GM19468 (cell line): ENCODE measurements at regions not wholly inside any gene's neighbourhood (a gene's known extent, or its start where the extent isn't known, plus 50 kb on each side); places are given as distances from the start of the nearest gene placed in this dataset.
"Not testable (repeated sequence)": the region's sequence is repeated elsewhere in the genome, so short reads cannot be mapped to it uniquely, and the experiment has no call there.

Source experiments
- ATAC-seq: cut with Tn5 transposase; IDR thresholded peaks from one replicate; pipeline ENCODE4 v1.9.1; 2021; ENCODE audit warnings: mild to moderate bottlenecking, moderate library complexity, moderate number of reproducible peaks; ENCODE audit not compliant: unreplicated experiment; ENCODE audit errors: extremely low read depth

DNA sequence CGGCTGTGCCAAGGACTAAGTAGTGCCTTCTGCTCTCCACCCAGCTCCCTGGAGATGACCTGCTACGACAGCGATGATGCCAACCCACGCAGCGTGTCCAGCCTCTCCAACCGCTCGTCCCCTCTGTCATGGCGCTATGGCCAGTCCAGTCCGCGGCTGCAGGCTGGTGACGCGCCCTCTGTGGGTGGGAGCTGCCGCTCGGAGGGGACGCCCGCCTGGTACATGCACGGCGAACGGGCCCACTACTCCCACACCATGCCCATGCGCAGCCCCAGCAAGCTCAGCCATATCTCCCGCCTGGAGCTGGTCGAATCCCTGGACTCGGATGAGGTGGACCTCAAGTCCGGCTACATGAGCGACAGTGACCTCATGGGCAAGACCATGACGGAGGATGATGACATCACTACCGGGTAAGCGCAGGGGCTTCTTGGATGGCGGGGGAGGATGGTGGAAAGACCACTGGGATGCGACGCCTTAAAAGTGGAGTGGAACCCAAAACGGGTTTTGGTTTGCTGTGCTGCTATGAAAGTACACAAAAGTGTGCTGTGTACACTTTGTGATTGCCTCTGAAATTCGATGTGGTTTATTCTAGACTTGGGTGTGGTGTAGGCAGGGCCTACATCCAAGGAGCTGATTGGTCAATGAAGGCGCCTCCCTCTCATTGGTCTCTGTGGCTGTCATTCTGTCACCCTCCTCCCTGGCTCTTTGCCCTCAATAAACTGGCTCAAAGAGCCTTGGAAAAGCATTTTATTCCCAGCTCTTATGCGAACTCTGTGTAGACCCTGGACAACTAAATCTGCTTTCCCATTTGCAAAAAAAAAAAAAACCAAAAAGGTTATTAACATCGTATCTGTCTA lies 110.4 kb upstream of the IPO9 start:
- ATAC-seq = no peak

DNA sequence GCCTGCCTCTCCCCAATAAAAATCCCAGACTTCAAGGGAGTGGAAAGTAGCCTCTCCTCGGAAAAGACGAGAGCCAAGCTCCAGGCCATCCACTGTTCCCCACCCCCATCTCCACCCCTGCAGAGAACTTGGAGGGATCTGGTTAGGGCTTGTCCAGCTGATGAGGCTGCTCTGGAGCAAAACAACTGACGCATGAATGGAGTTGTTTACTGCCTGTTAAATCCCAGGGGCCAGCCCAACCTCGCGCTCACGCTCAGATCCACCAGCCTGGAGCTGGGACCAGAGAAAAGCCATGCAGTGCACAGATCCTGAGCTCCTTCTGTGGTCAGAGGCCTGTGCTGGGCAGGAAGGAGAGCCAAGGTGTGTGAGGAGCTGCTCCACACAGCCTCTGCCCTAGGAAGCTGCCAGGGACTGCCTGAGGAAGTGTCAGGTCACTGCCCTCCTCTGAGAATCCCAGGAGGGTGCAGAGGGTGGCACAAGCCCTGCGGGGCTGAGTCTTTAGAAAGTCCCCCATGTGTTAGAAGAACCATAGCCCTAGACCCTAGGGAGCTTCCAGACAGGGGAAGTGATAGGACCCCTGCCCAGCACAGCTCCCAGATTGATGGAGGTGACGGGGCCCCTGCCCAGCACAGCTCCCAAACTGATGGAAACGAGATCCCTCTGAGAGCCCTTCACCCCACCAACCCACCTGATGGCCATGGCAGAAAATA lies 109.0 kb upstream of the IPO9 start:
- ATAC-seq = no peak

DNA sequence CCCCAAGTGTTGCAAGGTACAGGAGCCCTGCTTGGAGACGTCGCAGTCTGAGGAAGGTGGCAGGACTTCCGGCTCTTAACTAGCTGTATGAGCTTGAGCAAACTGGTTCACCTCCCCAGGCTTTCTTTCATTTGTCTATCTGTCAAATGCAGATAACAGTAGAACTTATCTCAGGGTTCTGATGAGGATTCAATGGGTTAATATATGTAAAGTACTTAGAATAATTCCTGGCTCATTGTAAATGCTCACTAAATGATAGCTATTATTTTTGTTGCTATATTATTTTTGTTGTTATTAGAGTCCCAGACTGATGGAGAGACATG lies 108.5 kb upstream of the IPO9 start:
- ATAC-seq = no peak

DNA sequence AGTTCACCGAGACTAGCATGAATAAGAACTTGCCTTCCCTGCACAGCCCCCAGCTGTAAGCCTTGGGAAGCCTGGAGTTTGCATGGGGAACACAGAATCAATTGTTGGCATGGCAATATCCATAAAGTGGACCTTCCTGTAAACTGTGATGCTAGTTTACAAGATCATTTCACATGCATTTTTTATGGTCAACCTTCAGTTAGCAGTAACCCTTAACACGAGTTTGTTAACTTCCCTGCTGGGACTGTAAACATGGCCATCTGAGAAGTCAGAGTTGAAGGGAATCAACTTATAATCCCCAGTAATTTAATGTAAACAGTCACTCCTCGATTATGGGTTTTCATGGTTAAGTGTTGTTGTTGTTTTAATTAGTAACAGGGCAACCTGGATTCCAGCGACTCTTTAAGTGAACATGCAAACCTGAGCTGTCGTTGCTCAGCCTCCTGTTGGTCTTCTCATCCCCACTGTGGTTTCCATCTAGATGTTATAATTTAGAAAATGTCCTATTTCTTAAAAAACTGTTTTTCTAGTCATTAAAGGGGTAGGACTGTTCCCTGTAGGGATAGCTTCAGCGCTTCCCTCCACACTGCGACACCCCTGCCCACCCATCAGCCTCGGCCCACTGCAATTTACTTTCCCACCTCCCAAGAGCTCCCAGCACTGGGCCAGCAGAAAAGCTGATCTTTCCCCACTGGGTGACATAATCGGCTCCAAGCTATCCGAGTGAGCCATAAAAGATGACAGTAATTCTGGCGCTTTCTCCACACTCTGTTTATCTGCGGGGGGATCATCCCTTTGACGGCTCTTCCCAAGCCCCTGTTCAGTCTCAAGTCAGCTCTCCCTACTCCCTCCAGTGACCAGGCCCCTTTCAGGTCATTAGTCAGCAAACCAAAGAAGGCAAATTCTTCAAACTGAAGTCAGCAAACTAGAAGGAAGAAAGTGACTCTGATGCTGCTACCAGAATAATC lies 107.6 kb upstream of the IPO9 start:
- no peak for ATAC-seq

DNA sequence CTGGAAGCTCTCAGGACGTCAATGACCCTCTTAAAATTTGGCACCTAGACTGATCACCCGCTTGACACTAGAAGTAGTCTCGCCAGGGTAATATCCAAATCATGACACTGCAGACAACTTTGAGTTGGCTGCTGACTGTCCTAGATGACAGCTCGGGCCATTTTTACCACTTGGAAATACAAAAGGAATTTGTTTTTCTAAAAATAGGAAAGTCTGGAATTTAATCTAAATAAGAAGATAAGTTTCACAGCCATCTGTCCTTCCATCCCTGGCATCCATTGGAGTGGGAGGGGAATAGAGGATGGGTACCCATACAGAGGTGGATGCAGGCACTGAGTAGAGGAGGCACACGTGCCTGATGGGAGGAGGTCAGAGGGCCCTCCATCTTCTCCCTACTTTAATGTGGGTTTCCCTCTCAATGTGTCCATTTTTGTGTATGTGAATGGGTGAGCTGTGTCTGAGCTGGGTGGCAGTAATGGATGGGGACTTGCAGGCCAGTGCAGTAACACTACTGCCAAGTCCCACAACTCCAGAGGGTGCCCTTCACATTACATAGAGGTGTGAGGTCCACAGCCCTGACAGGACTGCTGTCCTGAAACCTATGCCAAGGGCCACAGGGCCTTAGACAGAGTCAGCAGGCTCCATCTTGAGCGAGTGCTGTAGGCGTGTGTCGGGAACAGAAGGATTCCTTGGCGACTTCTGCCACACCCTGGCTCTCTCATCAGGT lies 104.8 kb upstream of the IPO9 start:
- no peak for ATAC-seq

DNA sequence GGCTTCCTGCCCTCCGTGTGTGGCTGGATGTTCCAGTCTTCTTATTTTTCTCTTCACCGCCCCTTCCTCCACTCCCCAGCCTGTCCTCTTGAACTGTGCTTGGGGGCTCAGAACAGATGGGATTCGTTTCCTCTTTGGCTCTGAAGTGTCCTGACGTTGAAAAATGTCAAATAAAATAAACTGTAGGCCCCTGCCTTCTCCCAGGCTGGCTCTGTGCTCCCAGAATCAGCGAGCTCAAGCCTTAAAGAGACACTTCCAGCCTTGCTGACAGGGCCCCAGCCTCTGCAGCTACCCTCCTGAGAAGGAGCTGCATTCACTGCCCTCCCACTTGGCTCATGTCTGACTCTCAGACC lies 104.2 kb upstream of the IPO9 start:
- ATAC-seq = no peak

DNA sequence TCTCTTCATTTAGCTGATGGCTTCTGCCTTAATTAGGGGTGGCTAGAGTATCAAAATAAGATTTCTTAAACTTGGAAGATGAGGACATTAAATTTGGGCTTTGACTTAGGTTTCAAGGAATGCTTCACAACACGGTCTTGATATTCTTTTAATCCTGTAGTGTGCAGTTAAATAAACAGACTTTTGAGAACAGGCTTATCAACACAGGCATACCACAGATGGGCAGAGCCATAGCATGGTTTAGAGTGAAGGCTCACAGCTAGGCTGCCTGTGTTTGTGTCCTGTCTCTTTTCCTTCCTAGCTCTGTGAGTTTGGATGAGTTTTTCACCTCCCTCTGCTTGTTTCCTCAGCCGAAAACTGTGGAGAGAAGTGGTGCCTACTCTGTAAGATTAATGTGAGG lies 102.3 kb upstream of the IPO9 start:
- ATAC-seq = no peak

DNA sequence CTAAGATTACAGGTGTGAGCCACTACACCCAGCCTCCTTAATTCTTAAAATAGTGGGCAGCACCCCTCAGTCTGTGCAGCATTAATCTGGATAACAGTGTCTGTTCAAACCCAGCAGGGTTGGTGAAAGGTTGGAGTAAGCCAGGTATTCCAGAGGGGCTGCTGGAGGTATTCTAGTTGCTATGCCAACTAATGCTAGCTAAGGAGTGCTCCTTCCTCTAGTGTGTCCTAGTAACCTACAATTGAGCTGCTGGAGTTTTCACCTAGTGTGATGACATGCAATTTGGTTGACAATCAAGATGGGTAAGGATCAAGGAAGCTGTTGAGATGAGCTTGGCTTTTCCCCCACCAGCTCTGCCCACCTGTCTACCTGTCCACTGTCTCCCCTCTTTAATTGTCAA lies 100.2 kb upstream of the IPO9 start:
- ATAC-seq = no peak

DNA sequence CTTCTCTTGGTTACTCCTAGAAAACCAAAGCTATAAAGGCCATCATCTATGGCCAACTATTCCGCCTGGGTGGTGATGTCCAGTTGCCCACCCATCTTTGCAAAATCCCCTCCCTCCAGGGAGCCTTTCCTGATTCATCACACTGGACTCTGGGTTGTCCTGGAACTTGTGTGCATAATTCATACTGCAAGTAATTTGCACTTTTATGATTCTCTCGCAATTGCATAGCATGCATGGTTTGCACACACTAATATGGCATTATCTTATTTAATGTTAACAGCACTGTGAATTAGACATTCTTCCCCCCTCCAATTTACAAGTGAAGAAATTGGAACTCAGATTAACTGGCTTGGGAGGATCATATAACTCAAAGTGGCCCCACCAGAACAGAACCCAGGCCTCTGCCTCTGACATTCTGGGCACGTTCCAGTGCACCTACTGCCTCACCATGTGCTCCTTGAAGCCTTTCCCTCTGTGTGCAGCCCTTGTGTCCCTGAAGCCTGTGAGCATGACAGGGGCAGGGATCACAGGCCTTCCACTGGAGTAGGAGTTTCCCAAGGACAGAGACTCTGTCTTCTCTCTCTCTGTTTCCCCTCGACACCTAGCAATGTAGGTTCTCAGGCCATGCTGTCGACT lies 98.9 kb upstream of the IPO9 start:
- no peak for ATAC-seq

DNA sequence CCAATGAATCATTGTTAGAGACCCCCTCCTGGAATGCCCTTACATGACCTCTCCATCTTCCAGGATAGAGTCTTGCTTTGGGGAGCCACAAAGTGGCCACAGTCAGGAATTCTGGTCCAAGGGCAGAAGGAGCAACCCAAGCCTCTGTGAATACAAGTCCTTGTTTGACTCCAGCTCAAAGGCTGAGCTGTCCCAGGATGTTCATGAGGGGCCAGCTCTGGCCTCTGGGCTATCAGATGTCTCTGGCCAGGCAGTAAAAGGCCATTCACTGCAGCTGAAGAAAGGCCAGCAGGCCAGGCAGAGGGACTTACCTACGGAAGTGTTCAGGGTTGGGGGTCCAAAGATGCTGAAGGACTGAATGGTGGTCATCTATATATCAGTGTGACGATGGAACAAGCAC lies 98.3 kb upstream of the IPO9 start:
- no peak for ATAC-seq

DNA sequence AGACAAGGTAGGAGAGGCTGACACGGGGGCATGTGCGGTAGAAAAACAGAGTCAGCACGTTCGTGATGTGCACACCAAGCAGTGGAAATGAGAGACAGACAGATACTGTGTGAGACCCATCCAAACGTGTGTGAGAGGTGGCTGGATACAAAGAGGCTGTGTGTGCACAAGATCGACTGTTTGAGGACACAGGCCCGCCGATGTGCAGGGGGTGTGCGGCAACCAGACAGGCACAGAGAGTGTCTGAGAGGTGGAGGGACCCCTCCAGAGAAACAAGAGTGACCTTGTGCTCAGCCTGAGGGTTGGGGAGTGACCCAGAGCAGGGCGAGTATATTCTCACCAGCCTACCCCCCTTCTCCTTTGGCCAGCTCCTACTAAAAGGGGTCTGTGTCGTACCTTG lies 97.8 kb upstream of the IPO9 start:
- ATAC-seq = no peak

DNA sequence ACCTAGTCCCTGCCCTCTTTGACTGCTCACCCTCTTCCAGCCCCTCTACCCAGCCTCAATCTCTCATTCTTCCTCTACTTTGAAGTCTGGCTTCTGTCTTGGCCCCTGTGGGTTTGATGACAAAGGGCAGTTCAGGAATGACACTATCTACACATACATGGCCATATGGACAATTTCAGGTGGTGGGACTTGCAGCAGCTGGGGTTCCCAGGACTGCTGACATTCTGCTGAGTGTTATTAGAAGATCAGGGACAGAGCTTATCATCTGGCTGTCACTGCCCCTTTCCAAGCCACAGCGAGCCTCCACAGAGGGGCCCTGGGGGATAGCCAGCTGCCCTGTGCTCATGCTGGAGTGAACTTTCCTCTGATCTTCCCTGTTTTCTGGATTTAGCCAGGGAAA lies 97.4 kb upstream of the IPO9 start:
- no peak for ATAC-seq

DNA sequence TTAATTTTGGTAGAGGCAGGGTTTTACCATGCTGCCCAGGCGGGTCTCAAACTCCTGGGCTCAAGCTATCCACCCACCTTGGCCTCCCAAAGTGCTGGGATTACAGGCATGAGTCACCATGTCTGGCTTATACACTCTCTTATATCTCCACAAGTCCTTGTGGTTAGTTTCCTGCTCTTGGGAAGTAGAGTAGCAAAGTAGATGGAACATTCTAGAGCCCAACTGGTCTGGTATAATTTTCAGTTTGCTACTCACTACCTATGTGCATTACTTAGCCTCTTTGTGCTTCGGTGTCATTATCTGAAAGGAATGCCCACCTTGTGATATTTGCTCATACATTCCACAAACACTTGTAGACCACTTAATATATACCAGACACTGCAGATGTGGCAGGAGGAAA lies 96.6 kb upstream of the IPO9 start:
- no peak for ATAC-seq

DNA sequence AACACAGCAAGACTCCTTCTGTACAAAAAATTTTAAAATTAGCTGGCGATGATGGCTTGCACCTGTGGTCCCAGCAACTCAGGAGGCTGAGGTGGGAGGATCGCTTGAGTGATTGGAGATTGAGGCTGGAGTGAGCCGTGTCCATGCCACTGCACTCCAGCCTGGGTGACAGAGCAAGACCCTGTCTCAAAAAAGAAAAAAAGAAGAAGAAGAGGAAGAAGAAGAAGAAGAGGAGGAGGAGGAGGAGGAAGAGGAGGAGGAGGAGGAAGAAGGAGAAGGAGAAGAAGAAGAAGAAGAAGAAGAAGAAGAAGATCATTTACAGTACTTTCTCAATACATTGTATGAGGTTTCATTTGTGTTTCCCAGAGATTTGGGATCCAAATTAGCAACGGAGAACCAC lies 94.7 kb upstream of the IPO9 start:
- ATAC-seq = not testable (repeated sequence)

DNA sequence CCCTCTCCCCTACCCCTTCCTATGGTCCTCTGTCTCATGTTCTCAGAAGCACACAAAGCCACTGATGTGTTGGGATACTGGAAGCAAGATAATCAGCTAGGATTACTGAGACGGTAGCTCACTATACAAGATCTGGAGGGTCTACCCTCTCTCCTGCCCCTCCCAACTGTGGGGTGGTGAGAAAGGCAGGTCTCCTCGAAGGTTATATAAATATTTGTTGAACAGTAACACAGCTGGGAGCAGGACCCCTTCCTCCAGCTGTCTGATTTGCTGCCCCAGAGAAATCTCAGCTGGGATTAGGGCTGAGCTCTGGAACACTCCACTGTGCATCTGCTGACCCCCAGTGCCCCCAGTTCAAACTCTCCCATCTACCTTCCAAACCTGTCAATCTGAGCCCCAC lies 94.2 kb upstream of the IPO9 start:
- ATAC-seq = no peak

DNA sequence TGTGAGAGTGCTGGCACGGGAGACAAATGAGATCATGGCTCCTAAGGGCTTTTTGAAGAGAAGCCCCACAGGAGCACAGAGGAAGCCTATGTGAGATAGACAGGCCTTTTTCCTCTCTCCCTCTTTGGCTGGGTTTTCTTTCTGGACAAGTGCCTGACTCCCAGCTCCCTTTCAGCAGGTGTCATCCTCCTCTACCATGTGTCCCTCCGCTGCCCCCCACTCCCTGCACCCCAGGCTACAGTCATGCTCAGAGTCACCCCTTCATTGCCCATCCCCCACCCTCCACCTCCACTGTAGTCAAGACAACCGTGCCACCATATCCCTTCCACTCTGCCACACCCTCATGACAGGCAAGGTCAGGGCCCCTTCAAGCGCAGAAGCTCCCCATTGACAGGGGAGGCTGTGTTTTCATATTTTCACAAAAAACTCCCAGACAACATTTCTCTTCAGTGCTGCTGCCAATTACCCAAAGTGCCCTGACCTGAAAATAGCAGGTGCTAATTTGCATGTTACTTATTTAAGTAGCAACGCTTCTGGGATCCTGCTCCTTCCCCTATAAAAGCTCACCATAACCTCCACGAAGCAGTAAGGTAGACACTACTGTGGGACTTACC lies 92.1 kb upstream of the IPO9 start:
- ATAC-seq = no peak

DNA sequence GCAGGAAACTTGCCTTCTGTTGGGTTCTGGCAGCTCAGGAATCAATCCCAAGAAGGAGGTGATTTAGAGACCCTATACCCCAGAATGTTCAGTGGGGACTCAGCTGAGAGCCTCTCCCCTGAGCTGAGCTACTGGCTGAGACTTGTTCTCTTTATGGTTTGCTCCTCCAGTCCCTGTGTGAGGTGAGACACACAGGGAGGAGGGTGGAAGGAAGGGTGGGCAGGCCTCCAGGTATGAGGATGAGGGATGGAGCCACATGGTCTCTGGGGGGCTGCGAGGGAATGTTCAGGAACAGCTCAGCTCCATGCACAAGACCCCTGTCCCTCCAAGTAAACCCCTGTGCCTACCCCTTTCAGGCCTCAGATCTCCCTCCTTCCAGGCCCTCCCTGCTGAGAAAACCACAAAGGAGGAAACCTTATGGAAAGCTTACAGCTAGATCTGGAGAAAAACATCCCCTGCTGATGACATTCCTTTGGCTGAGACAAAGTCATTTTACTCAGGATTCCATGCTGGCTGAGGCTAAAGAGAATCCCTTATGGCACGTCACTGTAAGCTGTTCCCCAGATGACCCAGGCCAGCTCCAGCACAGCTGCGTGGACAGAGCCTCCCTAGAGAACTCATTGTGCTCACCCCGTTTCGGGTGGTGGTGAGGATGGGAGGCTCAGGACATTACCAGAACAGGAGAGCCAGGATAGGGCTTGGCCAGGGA lies 91.5 kb upstream of the IPO9 start:
- ATAC-seq = no peak

DNA sequence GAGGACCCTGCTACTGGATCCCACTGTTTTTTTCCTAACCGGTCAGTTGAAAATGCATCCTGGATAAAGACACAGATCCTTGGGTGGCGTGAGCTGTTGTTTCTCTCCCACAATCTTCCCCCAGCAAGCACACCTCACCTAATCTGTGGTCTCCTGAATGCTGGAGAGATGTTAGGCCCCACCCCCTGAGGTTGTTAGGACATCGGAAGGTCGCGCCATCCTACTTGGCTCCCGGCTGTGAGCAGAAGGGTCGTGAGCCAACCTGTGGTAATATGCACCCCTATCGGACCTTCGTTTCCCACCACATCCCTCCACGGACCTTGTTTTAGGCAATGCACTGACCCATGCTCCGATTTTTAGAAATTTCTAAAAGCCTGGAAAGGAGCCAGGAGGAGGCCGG lies 89.9 kb upstream of the IPO9 start:
- ATAC-seq = no peak
